K562 (cell line): ENCODE measurements at regions not wholly inside any gene's neighbourhood (a gene's known extent, or its start where the extent isn't known, plus 50 kb on each side); places are given as distances from the start of the nearest gene placed in this dataset.

ENCODE experiments used
- ATAC-seq: fragments of 200-7000 bp; cut with Tn5 transposase; 3 replicates; pipeline ENCODE4 v1.9.1; 2020; ENCODE audit warnings: moderate library complexity
- BruUV-seq: library from RNA; stranded (reverse); fragments of 400-500 nt; replicated peaks from 2 replicates; lab custom pipeline; 2021; lab: Mats Ljungman, UMichigan
- CTCF ChIA-PET: fragments of 300-600 bp; formaldehyde crosslinking; extraction: SDS; loops from one replicate; lab custom pipeline; 2021; ENCODE audit warnings: low intra/inter-chr PET ratio; lab: Yijun Ruan, JAX
- POLR2A ChIA-PET: fragments of 300-600, 350-650 bp; sonication (Branson Sonifier 250); formaldehyde crosslinking; extraction: SDS; loops from one replicate; lab custom pipeline; 2021; ENCODE audit warnings: antibody characterized with exemption, inconsistent platforms; lab: Yijun Ruan, JAX
- DNase-seq, 4 experiments: peaks; one replicate each; pipeline versions ENCODE4 v3.0.0 to v3.0.0-alpha.2; 2011 to 2018; ENCODE audit warnings: low spot score in 3 of 4, mixed read lengths in 3 of 4; ENCODE audit errors: extremely low read depth in 1 of 4
- FAIRE-seq: peaks from 2 replicates; lab custom pipeline; 2011; peaks lifted over from hg19 to GRCh38; lab: Jason Lieb, UNC
- H2AFZ ChIP-seq: 2 replicates; pipeline ENCODE4 v1.6.0; 2011; ENCODE audit warnings: low read depth, low read length, control low read depth, inconsistent platforms
- H3K27ac ChIP-seq: fragments of 200-600 bp; 3 replicates; pipeline ENCODE4 v1.8.0; 2011; ENCODE audit warnings: low read depth, mild to moderate bottlenecking, control low read depth, inconsistent platforms, low read length, moderate library complexity, mixed read lengths; ENCODE audit errors: extremely low read depth
- H3K27me3 ChIP-seq, 2 experiments: fragments of 300-600 bp in 1 of 2; 2 replicates in 1 of 2; 3 replicates in 1 of 2; pipeline versions ENCODE4 v1.6.0 to v1.8.0; 2011; ENCODE audit warnings: inconsistent platforms in 2 of 2, low read length in 2 of 2, mild to moderate bottlenecking in 1 of 2, mixed read lengths in 1 of 2, moderate library complexity in 1 of 2; ENCODE audit not compliant: control insufficient read depth in 2 of 2, insufficient read depth in 2 of 2
- H3K36me3 ChIP-seq: fragments of 300-600 bp; 3 replicates; pipeline ENCODE4 v1.8.0; 2011; ENCODE audit warnings: mild to moderate bottlenecking, low read length, inconsistent platforms; ENCODE audit not compliant: control insufficient read depth, insufficient read depth
- H3K4me1 ChIP-seq, 2 experiments: fragments of 200-600 bp in 1 of 2; replicated peaks in 1 of 2; 2 replicates in 1 of 2; 3 replicates in 1 of 2; pipeline versions ENCODE4 v1.5.1 to v1.8.0; 2011; ENCODE audit warnings: inconsistent platforms in 2 of 2, low read length in 2 of 2, mild to moderate bottlenecking in 1 of 2, mixed read lengths in 1 of 2, moderate library complexity in 1 of 2; ENCODE audit not compliant: control insufficient read depth in 2 of 2, insufficient read depth in 2 of 2
- H3K4me2 ChIP-seq: 2 replicates; pipeline ENCODE4 v1.6.1; 2011; ENCODE audit warnings: low read length, control low read depth, inconsistent platforms, mixed read lengths; ENCODE audit not compliant: insufficient read depth
- H3K4me3 ChIP-seq: fragments of 200-600 bp; sonication (generic), shearing (Covaris generic); 2 replicates; pipeline ENCODE4 v1.5.1; 2016; ENCODE audit warnings: control low read depth, inconsistent platforms
- H3K79me2 ChIP-seq: fragments of 200-600 bp; 3 replicates; pipeline ENCODE4 v1.8.0; 2011; ENCODE audit warnings: low read length, inconsistent platforms; ENCODE audit not compliant: control insufficient read depth, insufficient read depth
- H3K9ac ChIP-seq, 2 experiments: 2 replicates each; pipeline versions ENCODE4 v1.6.0 to v1.6.1; 2011; ENCODE audit warnings: low read depth in 2 of 2, low read length in 2 of 2, control low read depth in 1 of 2, inconsistent platforms in 1 of 2, mild to moderate bottlenecking in 1 of 2, mixed read lengths in 1 of 2; ENCODE audit not compliant: insufficient read depth in 1 of 2
- H3K9me1 ChIP-seq: one replicate; pipeline ENCODE4 v1.6.0; 2011; ENCODE audit warnings: inconsistent platforms, mild to moderate bottlenecking, low read length, moderate library complexity; ENCODE audit not compliant: control insufficient read depth, insufficient read depth
- H3K9me3 ChIP-seq: replicated peaks from 2 replicates; pipeline ENCODE4 v1.5.1; 2011; ENCODE audit warnings: low read depth, low read length, inconsistent platforms; ENCODE audit not compliant: control insufficient read depth, insufficient read depth
- H4K20me1 ChIP-seq: replicated peaks from 2 replicates; pipeline ENCODE4 v1.6.1; 2011; ENCODE audit warnings: low read length, inconsistent platforms, mixed read lengths; ENCODE audit not compliant: control insufficient read depth, insufficient read depth
- CREBBP ChIP-seq: IDR thresholded peaks from one replicate; pipeline ENCODE4 v1.6.1; 2012; ENCODE audit warnings: low read depth, mild to moderate bottlenecking, control low read depth, inconsistent platforms, low read length
- JUND ChIP-seq, 2 experiments: IDR thresholded peaks; 2 replicates in 1 of 2; 3 replicates in 1 of 2; pipeline ENCODE4 v1.6.1; 2011; ENCODE audit warnings: borderline replicate concordance in 2 of 2, low read depth in 2 of 2, low read length in 2 of 2, improper control_type of control experiment in 1 of 2, missing biosample characterization in 1 of 2, missing genetic modification characterization in 1 of 2, missing genetic modification reagents in 1 of 2
- NCOA4 ChIP-seq: fragments of 450-650 bp; IDR thresholded peaks from 2 replicates; pipeline ENCODE4 v1.6.1; 2018; ENCODE audit warnings: mild to moderate bottlenecking; ENCODE audit not compliant: partially characterized antibody
- NCOR1 ChIP-seq: fragments of 450-650 bp; IDR thresholded peaks from 2 replicates; pipeline ENCODE4 v1.6.1; 2016; ENCODE audit warnings: mild to moderate bottlenecking, moderate library complexity
- RUNX1 ChIP-seq: sonication (generic); IDR thresholded peaks from 2 replicates; pipeline ENCODE4 v1.6.1; 2016; ENCODE audit warnings: antibody characterized with exemption, low read depth
- STAG1 ChIP-seq: sonication (generic); formaldehyde crosslinking; IDR thresholded peaks from 2 replicates; pipeline ENCODE4 v1.5.0; 2020; ENCODE audit warnings: missing genetic modification reagents, borderline replicate concordance
- ZNF232 ChIP-seq: sonication (generic); formaldehyde crosslinking; IDR thresholded peaks from 2 replicates; pipeline ENCODE4 v1.8.0; 2022; ENCODE audit warnings: mild to moderate bottlenecking, missing genetic modification reagents
- ZNF77 ChIP-seq: fragments of 250-450 bp; sonication (Bioruptor Pico); IDR thresholded peaks from 2 replicates; pipeline ENCODE4 v1.5.0; 2020
- ZNF830 ChIP-seq: fragments of 250-450 bp; sonication (Bioruptor Pico); IDR thresholded peaks from 2 replicates; pipeline ENCODE4 v1.5.0; 2021; ENCODE audit warnings: mild to moderate bottlenecking
- WGBS: fragments of 100-300 bp; shearing (Covaris generic); methylation state at CpG from one replicate; pipeline ENCODE4 v1.1.6; 2016; ENCODE audit warnings: low coverage, mixed read lengths; ENCODE audit not compliant: insufficient coverage; ENCODE audit errors: missing lambda C conversion rate; 5-methylcytosine and 5-hydroxymethylcytosine counted together
- in situ Hi-C: fragments of 300-500 bp; cut with MboI; formaldehyde crosslinking; loops from 4 replicates; pipeline ENCODE4 v1.15.0; 2018; ENCODE audit warnings: inconsistent platforms, mixed read lengths
- intact Hi-C: fragments of 100-400 bp; cut with micrococcal nuclease; formaldehyde crosslinking; loops from 2 replicates; pipeline ENCODE4 v1.14.2; 2022
- TF ChIP-seq, protein P1 (sequence below): fragments of 250-450 bp; sonication (Bioruptor Pico); IDR thresholded peaks from 2 replicates; pipeline ENCODE4 v1.5.0; 2021; ENCODE audit warnings: mild to moderate bottlenecking, borderline replicate concordance
- TF ChIP-seq, protein P2 (sequence below), 2 experiments: IDR thresholded peaks in 1 of 2; conservative IDR thresholded peaks in 1 of 2; 2 replicates each; pipeline ENCODE4 v1.6.1; 2016; ENCODE audit warnings: low read depth in 2 of 2, mild to moderate bottlenecking in 1 of 2, missing compliant biosample characterization in 1 of 2, missing genetic modification characterization in 1 of 2, moderate library complexity in 1 of 2
- TF ChIP-seq, protein P3 (sequence below): sonication (generic); formaldehyde crosslinking; IDR thresholded peaks from 2 replicates; pipeline ENCODE4 v1.8.0; 2022; ENCODE audit warnings: mild to moderate bottlenecking, missing genetic modification reagents
- TF ChIP-seq, protein P4 (sequence below): fragments of 450-650 bp; conservative IDR thresholded peaks from 2 replicates; pipeline ENCODE4 v1.6.1; 2016; ENCODE audit warnings: missing genetic modification characterization, low read depth, mild to moderate bottlenecking, missing compliant biosample characterization, moderate library complexity

DNA sequence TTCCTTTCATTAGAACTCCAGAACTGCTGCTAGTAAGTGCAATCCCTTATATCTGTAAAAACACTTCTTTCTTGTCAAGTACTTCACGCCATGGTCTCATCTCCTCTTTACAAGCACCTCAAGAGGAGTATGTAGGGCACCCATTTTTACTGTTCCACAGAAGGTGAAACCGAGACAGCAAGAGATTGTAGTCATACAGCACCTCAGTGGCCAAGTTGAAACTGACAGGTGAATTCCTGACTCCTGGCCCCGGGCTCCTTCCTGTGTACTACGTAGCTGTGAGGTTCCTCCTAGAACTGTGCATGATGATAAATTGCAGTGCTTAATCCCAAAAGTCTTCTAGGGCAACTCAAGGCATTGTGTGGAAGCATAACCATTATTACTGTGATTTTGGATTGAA is 131.5 kb upstream of the MEIS1 start (continued):
- TF ChIP-seq, protein P1, sequence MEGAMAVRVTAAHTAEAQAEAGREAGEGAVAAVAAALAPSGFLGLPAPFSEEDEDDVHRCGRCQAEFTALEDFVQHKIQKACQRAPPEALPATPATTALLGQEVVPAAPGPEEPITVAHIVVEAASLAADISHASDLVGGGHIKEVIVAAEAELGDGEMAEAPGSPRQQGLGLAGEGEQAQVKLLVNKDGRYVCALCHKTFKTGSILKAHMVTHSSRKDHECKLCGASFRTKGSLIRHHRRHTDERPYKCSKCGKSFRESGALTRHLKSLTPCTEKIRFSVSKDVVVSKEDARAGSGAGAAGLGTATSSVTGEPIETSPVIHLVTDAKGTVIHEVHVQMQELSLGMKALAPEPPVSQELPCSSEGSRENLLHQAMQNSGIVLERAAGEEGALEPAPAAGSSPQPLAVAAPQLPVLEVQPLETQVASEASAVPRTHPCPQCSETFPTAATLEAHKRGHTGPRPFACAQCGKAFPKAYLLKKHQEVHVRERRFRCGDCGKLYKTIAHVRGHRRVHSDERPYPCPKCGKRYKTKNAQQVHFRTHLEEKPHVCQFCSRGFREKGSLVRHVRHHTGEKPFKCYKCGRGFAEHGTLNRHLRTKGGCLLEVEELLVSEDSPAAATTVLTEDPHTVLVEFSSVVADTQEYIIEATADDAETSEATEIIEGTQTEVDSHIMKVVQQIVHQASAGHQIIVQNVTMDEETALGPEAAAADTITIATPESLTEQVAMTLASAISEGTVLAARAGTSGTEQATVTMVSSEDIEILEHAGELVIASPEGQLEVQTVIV (CRISPR knock-in tag), result no peak
- no peak for TF ChIP-seq ZNF232 (CRISPR knock-in tag)

DNA sequence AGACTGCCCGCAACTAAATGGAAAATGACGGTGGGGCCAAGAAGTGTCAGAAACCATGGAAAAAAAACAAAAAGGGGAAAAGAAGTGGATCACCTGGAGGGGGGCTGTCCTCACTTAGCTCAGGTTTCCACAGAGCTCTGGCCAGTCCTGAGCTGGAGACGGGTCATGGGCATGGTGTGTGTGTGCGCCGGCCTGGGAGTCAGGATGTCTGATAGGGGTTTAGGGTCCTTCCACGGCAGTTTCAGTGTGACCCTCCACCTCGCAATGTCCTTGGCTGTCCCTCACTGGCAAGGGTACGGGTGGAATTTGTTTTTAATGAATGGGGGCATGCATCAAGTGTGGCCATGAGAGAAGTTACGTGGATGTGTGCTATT is 133.2 kb upstream of the MEIS1 start:
- H3K9me3 ChIP-seq, result no peaks in the 10 kb centered on the region
- CTCF ChIA-PET, result no interaction called here
- ATAC-seq (no peak), FAIRE-seq (no peak), DNase-seq (no peak)
- no peaks in the 10 kb centered on the region for H3K9me1 ChIP-seq
- H3K4me2 ChIP-seq, result no peak overlapping the region
- no peak overlapping the region for H3K9ac ChIP-seq
- no peaks in the 10 kb centered on the region for H3K79me2 ChIP-seq
- H3K27me3 ChIP-seq, result peaks cover 0 to 25% of the 10 kb centered on the region in 2 experiments; a peak in 2 of 5 replicates
- POLR2A ChIA-PET, result no interaction called here
- intact Hi-C loops, result no loop called here
- no peaks in the 10 kb centered on the region for H3K36me3 ChIP-seq
- H3K4me1 ChIP-seq, result no peaks in the 10 kb centered on the region
- no peak overlapping the region for H3K27ac ChIP-seq
- no peak overlapping the region for H2AFZ ChIP-seq
- no TSS peak for BruUV-seq
- 1% methylated on average over 9 of the region's 9 CpGs for WGBS
- in situ Hi-C loops, result no loop called here
- no peak overlapping the region for H3K4me3 ChIP-seq
- no peaks in the 10 kb centered on the region for H4K20me1 ChIP-seq
- TF ChIP-seq RUNX1 (no peak), ZNF830 (CRISPR knock-in tag) (no peak), STAG1 (no peak), CREBBP (no peak), ZNF77 (no peak), NCOA4 (no peak), NCOR1 (no peak), JUND (IDR thresholded peaks at IDR 0.05; ENCODE audit: borderline replicate concordance, low read depth, low read length) (no peak), JUND (tag; IDR thresholded peaks at IDR 0.05; ENCODE audit: borderline replicate concordance, low read depth, low read length) (no peak)
- TF ChIP-seq, protein P2, sequence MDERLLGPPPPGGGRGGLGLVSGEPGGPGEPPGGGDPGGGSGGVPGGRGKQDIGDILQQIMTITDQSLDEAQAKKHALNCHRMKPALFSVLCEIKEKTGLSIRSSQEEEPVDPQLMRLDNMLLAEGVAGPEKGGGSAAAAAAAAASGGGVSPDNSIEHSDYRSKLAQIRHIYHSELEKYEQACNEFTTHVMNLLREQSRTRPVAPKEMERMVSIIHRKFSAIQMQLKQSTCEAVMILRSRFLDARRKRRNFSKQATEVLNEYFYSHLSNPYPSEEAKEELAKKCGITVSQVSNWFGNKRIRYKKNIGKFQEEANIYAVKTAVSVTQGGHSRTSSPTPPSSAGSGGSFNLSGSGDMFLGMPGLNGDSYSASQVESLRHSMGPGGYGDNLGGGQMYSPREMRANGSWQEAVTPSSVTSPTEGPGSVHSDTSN (CRISPR knock-in tag; IDR thresholded peaks at IDR 0.05; ENCODE audit: low read depth), result no peak
- TF ChIP-seq, protein P2 (tag; conservative IDR thresholded peaks at IDR 0.05; ENCODE audit: low read depth), result no peak
- TF ChIP-seq, protein P3, sequence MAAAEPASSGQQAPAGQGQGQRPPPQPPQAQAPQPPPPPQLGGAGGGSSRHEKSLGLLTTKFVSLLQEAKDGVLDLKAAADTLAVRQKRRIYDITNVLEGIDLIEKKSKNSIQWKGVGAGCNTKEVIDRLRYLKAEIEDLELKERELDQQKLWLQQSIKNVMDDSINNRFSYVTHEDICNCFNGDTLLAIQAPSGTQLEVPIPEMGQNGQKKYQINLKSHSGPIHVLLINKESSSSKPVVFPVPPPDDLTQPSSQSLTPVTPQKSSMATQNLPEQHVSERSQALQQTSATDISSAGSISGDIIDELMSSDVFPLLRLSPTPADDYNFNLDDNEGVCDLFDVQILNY (CRISPR knock-in tag), result no peak
- TF ChIP-seq, protein P4, sequence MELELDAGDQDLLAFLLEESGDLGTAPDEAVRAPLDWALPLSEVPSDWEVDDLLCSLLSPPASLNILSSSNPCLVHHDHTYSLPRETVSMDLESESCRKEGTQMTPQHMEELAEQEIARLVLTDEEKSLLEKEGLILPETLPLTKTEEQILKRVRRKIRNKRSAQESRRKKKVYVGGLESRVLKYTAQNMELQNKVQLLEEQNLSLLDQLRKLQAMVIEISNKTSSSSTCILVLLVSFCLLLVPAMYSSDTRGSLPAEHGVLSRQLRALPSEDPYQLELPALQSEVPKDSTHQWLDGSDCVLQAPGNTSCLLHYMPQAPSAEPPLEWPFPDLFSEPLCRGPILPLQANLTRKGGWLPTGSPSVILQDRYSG (tag), result no peak
